GM23248 (cell line): ENCODE measurements at regions not wholly inside any gene's neighbourhood (a gene's known extent, or its start where the extent isn't known, plus 50 kb on each side); places are given as distances from the start of the nearest gene placed in this dataset.

ENCODE experiments used
- EZH2 ChIP-seq: fragments of 200-600 bp; sonication (generic); IDR thresholded peaks from 2 replicates; pipeline ENCODE4 v1.6.1; 2018; ENCODE audit warnings: antibody characterized with exemption, mild to moderate bottlenecking; ENCODE audit not compliant: insufficient read depth, poor library complexity, severe bottlenecking
- EZH2phosphoT487 ChIP-seq: fragments of 200-600 bp; sonication (generic); IDR thresholded peaks from 2 replicates; pipeline ENCODE4 v1.6.1; 2018; ENCODE audit warnings: antibody characterized with exemption, moderate library complexity, mild to moderate bottlenecking, low read depth; ENCODE audit not compliant: insufficient read depth

DNA sequence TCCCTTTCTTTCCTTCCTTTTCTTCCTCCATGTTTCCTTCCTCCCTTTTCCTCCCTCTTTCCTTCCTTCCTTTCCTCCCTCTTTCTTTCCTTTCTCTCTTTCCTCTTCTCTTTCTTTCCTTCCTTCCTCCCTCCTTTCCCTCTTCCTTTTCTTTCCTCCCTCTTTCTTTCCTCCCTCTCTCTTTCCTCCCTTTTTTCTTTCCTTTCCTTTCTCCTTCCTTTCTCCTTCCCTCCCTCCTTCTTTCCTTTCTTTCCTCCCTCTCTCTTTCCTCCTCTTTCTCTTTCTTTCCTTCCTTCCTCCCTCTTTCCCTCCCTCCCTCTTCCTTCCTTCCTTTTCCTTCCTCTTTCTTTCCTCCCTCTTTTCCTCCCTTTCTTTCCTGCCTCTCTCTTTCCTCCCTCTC is 86.3 kb upstream of the FERMT1 start:
- TF ChIP-seq EZH2phosphoT487 (no peak), EZH2 (no peak)
